Karpas-422 (cell line): ENCODE measurements at regions not wholly inside any gene's neighbourhood (a gene's known extent, or its start where the extent isn't known, plus 50 kb on each side); places are given as distances from the start of the nearest gene placed in this dataset.

ENCODE experiments used
- DNase-seq: peaks from one replicate; pipeline ENCODE4 v3.0.0-alpha.2; 2015
- H2AFZ ChIP-seq: fragments of 200-600 bp; sonication (generic); 2 replicates; pipeline ENCODE4 v1.6.1; 2014; ENCODE audit warnings: antibody characterized with exemption, low read length, mixed read lengths
- H3K27ac ChIP-seq: fragments of 200-600 bp; sonication (generic); 2 replicates; pipeline ENCODE4 v1.5.1; 2014; ENCODE audit warnings: mild to moderate bottlenecking, low read length, moderate library complexity
- H3K27me3 ChIP-seq: fragments of 200-600 bp; sonication (generic); 2 replicates; pipeline ENCODE4 v1.6.1; 2014; ENCODE audit warnings: low read length, mixed read lengths
- H3K36me3 ChIP-seq: fragments of 200-600 bp; sonication (generic); 2 replicates; pipeline ENCODE4 v1.6.1; 2014; ENCODE audit warnings: low read length, mixed read lengths; ENCODE audit not compliant: insufficient read depth
- H3K4me1 ChIP-seq: fragments of 200-600 bp; sonication (generic); 2 replicates; pipeline ENCODE4 v1.6.1; 2014; ENCODE audit warnings: mild to moderate bottlenecking, low read length, mixed read lengths
- H3K4me2 ChIP-seq: fragments of 200-600 bp; sonication (generic); 2 replicates; pipeline ENCODE4 v1.6.1; 2014; ENCODE audit warnings: low read length, low read depth, mild to moderate bottlenecking; ENCODE audit not compliant: poor library complexity, severe bottlenecking
- H3K4me3 ChIP-seq: fragments of 200-600 bp; sonication (generic); 2 replicates; pipeline ENCODE4 v1.5.1; 2014; ENCODE audit warnings: mild to moderate bottlenecking, antibody characterized with exemption, low read length, mixed read lengths
- H3K79me2 ChIP-seq: fragments of 200-600 bp; sonication (generic); 2 replicates; pipeline ENCODE4 v1.6.1; 2014; ENCODE audit warnings: mild to moderate bottlenecking, low read length, mixed read lengths
- H3K9ac ChIP-seq: fragments of 200-600 bp; sonication (generic); 2 replicates; pipeline ENCODE4 v1.6.0; 2014; ENCODE audit warnings: low read length
- H3K9me2 ChIP-seq: fragments of 200-600 bp; sonication (generic), shearing (Covaris generic); replicated peaks from 2 replicates; pipeline ENCODE4 v1.6.0; 2014; ENCODE audit warnings: mild to moderate bottlenecking, low read length, moderate library complexity; ENCODE audit not compliant: insufficient read depth
- H3K9me3 ChIP-seq: fragments of 300-700, 200-600 bp; sonication (generic); 2 replicates; pipeline ENCODE4 v1.6.1; 2014; ENCODE audit warnings: low read length, mixed read lengths
- H4K20me1 ChIP-seq: fragments of 200-600 bp; sonication (generic); 2 replicates; pipeline ENCODE4 v1.6.1; 2014; ENCODE audit warnings: mild to moderate bottlenecking, antibody characterized with exemption, low read length, low read depth; ENCODE audit not compliant: insufficient read depth

- no peak overlapping the region for H3K4me3 ChIP-seq
- no peak overlapping the region for H3K9ac ChIP-seq
- H2AFZ ChIP-seq: no peak overlapping the region
- no peak overlapping the region for H3K4me2 ChIP-seq
- H4K20me1 ChIP-seq: no peaks in the 10 kb centered on the region
- H3K27me3 ChIP-seq: no peaks in the 10 kb centered on the region
- H3K9me2 ChIP-seq: no peaks in the 10 kb centered on the region
- H3K27ac ChIP-seq: no peak overlapping the region
- H3K9me3 ChIP-seq: peaks cover 7% of the 10 kb centered on the region; the same call in 1 of the 2 replicates
- no peaks in the 10 kb centered on the region for H3K36me3 ChIP-seq
- H3K79me2 ChIP-seq: no peaks in the 10 kb centered on the region
- DNase-seq: no peak
- no peaks in the 10 kb centered on the region for H3K4me1 ChIP-seq
Measured at GRCh38 chrX:140920416-140920815, 82.0 kb upstream of the SPANXB1 start.

- no peaks in the 10 kb centered on the region for H3K9me2 ChIP-seq
- no peak overlapping the region for H3K4me3 ChIP-seq
- no peak overlapping the region for H3K27ac ChIP-seq
- H3K36me3 ChIP-seq: no peaks in the 10 kb centered on the region
- H3K4me1 ChIP-seq: no peaks in the 10 kb centered on the region
- no peaks in the 10 kb centered on the region for H3K79me2 ChIP-seq
- H2AFZ ChIP-seq: no peak overlapping the region
- no peak overlapping the region for H3K4me2 ChIP-seq
- H4K20me1 ChIP-seq: no peaks in the 10 kb centered on the region
- H3K9ac ChIP-seq: no peak overlapping the region
- no peak for DNase-seq
- H3K9me3 ChIP-seq: peaks cover 7% of the 10 kb centered on the region; the same call in 1 of the 2 replicates
- H3K27me3 ChIP-seq: no peaks in the 10 kb centered on the region
Measured at GRCh38 chrX:140923118-140923517, 79.3 kb upstream of the SPANXB1 start.

DNA sequence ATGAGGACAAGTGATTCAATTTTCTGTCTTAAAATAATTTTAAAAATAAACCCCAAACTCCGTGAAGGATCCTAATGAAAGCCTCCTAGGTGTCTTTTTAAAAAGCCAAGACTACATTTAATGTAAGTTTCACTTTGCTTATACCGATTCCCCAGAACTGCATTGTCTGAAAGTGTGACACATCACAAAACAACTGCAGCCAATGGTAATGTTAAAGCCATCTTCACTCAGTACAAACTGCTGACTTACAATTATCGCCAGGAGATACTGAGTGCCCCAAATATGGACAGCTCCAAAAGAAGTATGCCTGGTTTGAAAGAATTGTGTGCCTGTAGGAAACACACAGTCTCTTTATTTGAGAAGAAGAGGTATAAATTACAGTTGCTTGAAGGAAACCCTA, 73.7 kb upstream of the SPANXB1 start:
- H3K9me3 ChIP-seq: 0 out of 2 replicates have a peak, but pooled peaks cover 3% of the 10 kb centered on the region
- no peak overlapping the region for H3K27ac ChIP-seq
- H3K9me2 ChIP-seq: no peaks in the 10 kb centered on the region
- H3K27me3 ChIP-seq: no peaks in the 10 kb centered on the region
- H3K36me3 ChIP-seq: no peaks in the 10 kb centered on the region
- DNase-seq: no peak
- H4K20me1 ChIP-seq: no peaks in the 10 kb centered on the region
- H3K4me3 ChIP-seq: no peak overlapping the region
- H3K4me2 ChIP-seq: no peak overlapping the region
- H3K4me1 ChIP-seq: no peaks in the 10 kb centered on the region
- H3K9ac ChIP-seq: no peak overlapping the region
- no peaks in the 10 kb centered on the region for H3K79me2 ChIP-seq
- no peak overlapping the region for H2AFZ ChIP-seq

DNA sequence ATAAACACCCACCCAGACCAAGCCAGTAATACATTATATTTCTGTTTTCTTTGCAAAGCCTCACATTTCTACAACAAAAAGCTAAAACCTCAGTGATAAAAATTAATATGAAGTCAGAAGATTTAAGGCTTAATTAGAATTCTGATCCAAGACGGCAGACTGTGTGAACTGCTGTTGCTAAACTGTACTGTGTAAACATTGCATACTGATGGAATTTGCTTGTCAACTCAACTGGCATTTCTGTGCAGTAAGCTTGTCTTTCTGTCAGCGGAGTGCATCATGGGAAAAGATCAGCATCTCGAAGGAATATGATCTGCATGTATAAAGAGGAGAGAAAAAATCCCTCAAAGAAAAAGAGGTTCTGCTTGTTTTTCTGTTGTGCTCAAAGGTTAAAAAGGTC, 69.4 kb upstream of the SPANXB1 start:
- no peak overlapping the region for H2AFZ ChIP-seq
- no peaks in the 10 kb centered on the region for H3K4me1 ChIP-seq
- H3K27ac ChIP-seq: no peak overlapping the region
- no peaks in the 10 kb centered on the region for H3K27me3 ChIP-seq
- no peaks in the 10 kb centered on the region for H4K20me1 ChIP-seq
- no peaks in the 10 kb centered on the region for H3K9me2 ChIP-seq
- H3K4me3 ChIP-seq: no peak overlapping the region
- H3K79me2 ChIP-seq: no peaks in the 10 kb centered on the region
- no peaks in the 10 kb centered on the region for H3K36me3 ChIP-seq
- H3K4me2 ChIP-seq: no peak overlapping the region
- no peak for DNase-seq
- peaks cover 6% of the 10 kb centered on the region for H3K9me3 ChIP-seq
- H3K9ac ChIP-seq: no peak overlapping the region

DNA sequence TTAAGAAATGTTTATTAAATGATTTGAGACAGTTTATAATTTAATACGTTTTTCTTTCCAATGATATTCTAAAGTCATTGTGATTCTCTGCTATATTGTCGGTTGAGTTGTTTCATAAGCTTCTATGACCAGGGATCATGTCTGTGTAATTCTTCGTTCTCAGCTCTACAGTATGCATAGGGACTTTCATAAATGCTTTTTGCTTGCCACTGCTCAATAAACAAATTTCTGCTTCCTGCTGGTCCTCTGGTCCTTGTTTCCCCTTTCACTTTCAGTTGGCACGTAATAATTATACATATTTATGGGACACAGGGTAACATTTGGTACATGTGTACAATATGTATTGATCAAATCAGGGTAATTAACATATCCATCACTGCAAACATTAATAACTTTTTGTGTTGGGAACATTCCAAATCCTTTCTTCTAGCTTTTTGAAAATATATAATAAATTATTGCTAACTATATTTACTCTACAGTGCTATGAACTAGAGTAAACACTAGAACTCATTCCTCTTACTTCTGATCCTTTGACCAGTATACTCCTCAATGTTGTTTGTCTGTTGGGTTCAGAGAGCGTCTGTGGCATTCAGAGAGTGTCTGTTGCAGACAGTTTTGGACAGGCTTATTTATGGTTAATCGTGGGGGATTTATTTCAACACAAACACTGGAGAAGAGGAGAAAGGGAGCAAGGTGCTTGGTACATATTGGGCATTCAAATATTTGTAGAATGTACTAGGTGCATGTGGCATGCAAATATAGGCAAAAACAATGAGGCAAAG, 68.3 kb upstream of the SPANXB1 start:
- H3K9ac ChIP-seq: no peak overlapping the region
- no peaks in the 10 kb centered on the region for H4K20me1 ChIP-seq
- H3K4me1 ChIP-seq: no peaks in the 10 kb centered on the region
- peaks cover 10% of the 10 kb centered on the region for H3K9me3 ChIP-seq
- H2AFZ ChIP-seq: no peak overlapping the region
- no peaks in the 10 kb centered on the region for H3K9me2 ChIP-seq
- H3K27me3 ChIP-seq: no peaks in the 10 kb centered on the region
- no peak overlapping the region for H3K4me3 ChIP-seq
- H3K4me2 ChIP-seq: no peak overlapping the region
- H3K36me3 ChIP-seq: no peaks in the 10 kb centered on the region
- no peak for DNase-seq
- H3K27ac ChIP-seq: no peak overlapping the region
- H3K79me2 ChIP-seq: no peaks in the 10 kb centered on the region

- Histone ChIP-seq H3K9me2 (no peaks in the 10 kb centered on the region), H3K9ac (no peak overlapping the region), H3K27me3 (no peaks in the 10 kb centered on the region), H3K4me1 (no peaks in the 10 kb centered on the region), H3K36me3 (no peaks in the 10 kb centered on the region), H3K79me2 (no peaks in the 10 kb centered on the region), H3K4me3 (no peak overlapping the region), H3K9me3 (peaks cover 14% of the 10 kb centered on the region), H3K4me2 (no peak overlapping the region), H3K27ac (no peak overlapping the region), H4K20me1 (no peaks in the 10 kb centered on the region), H2AFZ (no peak overlapping the region)
- DNase-seq: no peak
Measured at GRCh38 chrX:140943513-140943912, 58.9 kb upstream of the SPANXB1 start.

- Histone ChIP-seq H3K9ac (no peak overlapping the region), H4K20me1 (no peaks in the 10 kb centered on the region), H3K4me1 (no peaks in the 10 kb centered on the region), H3K36me3 (no peaks in the 10 kb centered on the region), H3K27me3 (no peaks in the 10 kb centered on the region), H2AFZ (no peak overlapping the region), H3K4me3 (no peak overlapping the region), H3K27ac (no peak overlapping the region), H3K9me2 (no peaks in the 10 kb centered on the region), H3K9me3 (peaks cover 13% of the 10 kb centered on the region), H3K4me2 (no peak overlapping the region), H3K79me2 (no peaks in the 10 kb centered on the region)
- DNase-seq: no peak
Measured at GRCh38 chrX:140944710-140945109, 57.7 kb upstream of the SPANXB1 start.

DNA sequence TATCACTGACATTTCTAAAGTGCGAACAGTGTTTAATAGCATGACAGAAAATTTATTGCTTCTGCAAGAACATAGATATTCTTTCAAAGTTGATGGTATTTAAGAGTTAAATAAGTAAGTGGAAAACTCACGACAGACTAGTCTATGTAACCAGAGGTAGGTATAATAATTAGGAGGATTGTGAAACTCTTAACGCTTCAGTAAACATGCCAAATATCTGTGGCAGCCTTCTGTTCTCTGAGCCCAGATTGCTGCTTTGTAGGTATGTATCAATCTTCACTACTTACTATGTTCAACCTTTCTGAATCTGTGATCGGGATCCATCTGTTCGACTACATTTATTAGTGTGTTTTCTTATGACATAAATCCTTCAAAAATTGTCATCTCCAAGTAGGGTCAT, 53.6 kb upstream of the SPANXB1 start:
- peaks cover 9% of the 10 kb centered on the region for H3K9me3 ChIP-seq
- no peak overlapping the region for H3K4me3 ChIP-seq
- no peak for DNase-seq
- H3K27ac ChIP-seq: no peak overlapping the region
- no peaks in the 10 kb centered on the region for H3K4me1 ChIP-seq
- no peak overlapping the region for H2AFZ ChIP-seq
- H4K20me1 ChIP-seq: no peaks in the 10 kb centered on the region
- no peak overlapping the region for H3K4me2 ChIP-seq
- no peaks in the 10 kb centered on the region for H3K36me3 ChIP-seq
- H3K9me2 ChIP-seq: no peaks in the 10 kb centered on the region
- H3K27me3 ChIP-seq: no peaks in the 10 kb centered on the region
- no peak overlapping the region for H3K9ac ChIP-seq
- no peaks in the 10 kb centered on the region for H3K79me2 ChIP-seq
